ENCODE measurements at regions not wholly inside any gene's neighbourhood (a gene's known extent, or its start where the extent isn't known, plus 50 kb on each side); places are given as distances from the start of the nearest gene placed in this dataset.

DNA sequence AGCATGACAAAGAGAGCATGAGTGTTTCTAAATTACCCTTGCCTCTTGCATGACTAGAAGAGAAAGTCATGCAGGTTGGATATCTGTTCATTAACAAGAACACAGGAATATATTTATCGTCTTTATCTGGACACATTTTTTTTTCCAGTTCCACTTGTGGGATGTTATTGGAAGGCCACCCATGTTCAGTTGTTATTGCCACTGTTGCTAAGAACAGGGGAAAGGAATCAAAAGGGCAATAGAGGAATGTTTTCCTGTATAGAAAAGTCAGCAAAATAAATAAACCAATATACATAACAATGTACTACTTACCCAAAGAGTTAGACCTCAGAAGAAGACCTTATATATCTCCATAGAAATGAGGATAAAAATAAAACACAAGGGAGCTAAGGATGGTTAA lies 270.1 kb downstream of the QDPR start:
- no peaks in the 10 kb centered on the region for H3K4me1 ChIP-seq
- intact Hi-C loops (cut with DNase I; ENCODE audit: low total_unique reads) = no loop called here
- TF ChIP-seq POLR2A (IDR thresholded peaks at IDR 0.05) (no peak), POLR2AphosphoS5 (IDR thresholded peaks at IDR 0.05) (no peak), EP300 (IDR thresholded peaks at IDR 0.05) (no peak)
- TF ChIP-seq, protein P1, sequence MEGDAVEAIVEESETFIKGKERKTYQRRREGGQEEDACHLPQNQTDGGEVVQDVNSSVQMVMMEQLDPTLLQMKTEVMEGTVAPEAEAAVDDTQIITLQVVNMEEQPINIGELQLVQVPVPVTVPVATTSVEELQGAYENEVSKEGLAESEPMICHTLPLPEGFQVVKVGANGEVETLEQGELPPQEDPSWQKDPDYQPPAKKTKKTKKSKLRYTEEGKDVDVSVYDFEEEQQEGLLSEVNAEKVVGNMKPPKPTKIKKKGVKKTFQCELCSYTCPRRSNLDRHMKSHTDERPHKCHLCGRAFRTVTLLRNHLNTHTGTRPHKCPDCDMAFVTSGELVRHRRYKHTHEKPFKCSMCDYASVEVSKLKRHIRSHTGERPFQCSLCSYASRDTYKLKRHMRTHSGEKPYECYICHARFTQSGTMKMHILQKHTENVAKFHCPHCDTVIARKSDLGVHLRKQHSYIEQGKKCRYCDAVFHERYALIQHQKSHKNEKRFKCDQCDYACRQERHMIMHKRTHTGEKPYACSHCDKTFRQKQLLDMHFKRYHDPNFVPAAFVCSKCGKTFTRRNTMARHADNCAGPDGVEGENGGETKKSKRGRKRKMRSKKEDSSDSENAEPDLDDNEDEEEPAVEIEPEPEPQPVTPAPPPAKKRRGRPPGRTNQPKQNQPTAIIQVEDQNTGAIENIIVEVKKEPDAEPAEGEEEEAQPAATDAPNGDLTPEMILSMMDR (IDR thresholded peaks at IDR 0.05) = no peak
- H3K27ac ChIP-seq = no peak overlapping the region
- H3K4me3 ChIP-seq = no peak overlapping the region
- H3K36me3 ChIP-seq = no peaks in the 10 kb centered on the region
- no peak for DNase-seq
- no peaks in the 10 kb centered on the region for H3K9me3 ChIP-seq
- no peaks in the 10 kb centered on the region for H3K27me3 ChIP-seq
- WGBS, 5 donors = 68 to 83% (median 73%) methylated on average over 1 of the region's 1 CpG

DNA sequence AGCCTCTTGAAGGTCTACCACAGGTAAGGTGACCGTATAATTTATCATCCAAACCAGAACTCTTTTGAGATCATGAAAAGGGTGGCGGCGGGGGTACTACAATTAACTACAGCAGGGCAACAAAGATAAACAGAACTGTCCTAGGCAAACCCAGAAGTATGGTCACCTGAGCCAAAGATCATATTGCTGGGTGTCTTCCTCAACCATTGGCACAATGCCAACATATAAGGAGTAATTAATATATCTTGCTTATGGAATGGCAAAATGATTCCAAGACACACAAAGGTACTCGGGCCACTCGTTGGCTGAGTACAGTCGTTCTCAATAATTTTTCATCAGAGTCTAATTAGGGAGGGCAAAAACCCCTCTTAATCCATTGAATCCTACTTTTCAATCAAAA lies 273.3 kb downstream of the QDPR start:
- 91 to 96% (median 93%) methylated on average over 6 of the region's 6 CpGs for WGBS, 5 donors
- H3K4me1 ChIP-seq = no peaks in the 10 kb centered on the region
- H3K27me3 ChIP-seq = no peaks in the 10 kb centered on the region
- intact Hi-C loops (cut with DNase I; ENCODE audit: low total_unique reads) = no loop called here
- no peak for DNase-seq
- H3K4me3 ChIP-seq = no peak overlapping the region
- H3K36me3 ChIP-seq = no peaks in the 10 kb centered on the region
- H3K9me3 ChIP-seq = no peaks in the 10 kb centered on the region
- TF ChIP-seq EP300 (IDR thresholded peaks at IDR 0.05) (no peak), POLR2AphosphoS5 (IDR thresholded peaks at IDR 0.05) (no peak), POLR2A (IDR thresholded peaks at IDR 0.05) (no peak)
- TF ChIP-seq, protein P1 (IDR thresholded peaks at IDR 0.05) = no peak
- H3K27ac ChIP-seq = no peak overlapping the region

DNA sequence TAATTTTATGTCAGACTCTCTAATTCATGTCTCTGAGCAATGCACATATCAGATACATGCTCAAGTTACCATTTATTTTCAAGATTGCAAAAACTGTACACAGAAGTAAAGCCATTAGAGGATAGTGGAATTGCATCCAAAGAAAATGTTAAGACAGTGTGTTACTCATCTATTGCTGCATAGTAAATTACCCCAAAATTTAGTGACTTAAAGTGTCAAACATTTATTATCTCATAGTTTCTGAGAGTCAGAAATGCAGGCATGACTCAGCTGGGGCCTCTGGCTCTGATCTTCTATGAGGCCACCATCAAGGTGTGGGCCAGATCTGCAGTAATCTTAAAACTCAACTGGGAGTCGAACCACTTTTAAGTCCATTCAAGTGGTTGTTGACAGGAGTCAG lies 275.2 kb downstream of the QDPR start:
- Histone ChIP-seq H3K9me3 (no peaks in the 10 kb centered on the region), H3K27me3 (no peaks in the 10 kb centered on the region), H3K27ac (no peak overlapping the region), H3K4me3 (no peak overlapping the region), H3K36me3 (no peaks in the 10 kb centered on the region), H3K4me1 (peaks cover 4 to 13% (median 10%) of the 10 kb centered on the region in 4 donors)
- intact Hi-C loops (cut with DNase I; ENCODE audit: low total_unique reads) = no loop called here
- no peak for DNase-seq
- 64 to 89% (median 77%) methylated on average over 1 of the region's 1 CpG for WGBS, 5 donors
- TF ChIP-seq EP300 (IDR thresholded peaks at IDR 0.05) = no peak
- TF ChIP-seq POLR2AphosphoS5 (IDR thresholded peaks at IDR 0.05) = no peak
- TF ChIP-seq, protein P1 (IDR thresholded peaks at IDR 0.05) = no peak
- no peak for TF ChIP-seq POLR2A (IDR thresholded peaks at IDR 0.05)

DNA sequence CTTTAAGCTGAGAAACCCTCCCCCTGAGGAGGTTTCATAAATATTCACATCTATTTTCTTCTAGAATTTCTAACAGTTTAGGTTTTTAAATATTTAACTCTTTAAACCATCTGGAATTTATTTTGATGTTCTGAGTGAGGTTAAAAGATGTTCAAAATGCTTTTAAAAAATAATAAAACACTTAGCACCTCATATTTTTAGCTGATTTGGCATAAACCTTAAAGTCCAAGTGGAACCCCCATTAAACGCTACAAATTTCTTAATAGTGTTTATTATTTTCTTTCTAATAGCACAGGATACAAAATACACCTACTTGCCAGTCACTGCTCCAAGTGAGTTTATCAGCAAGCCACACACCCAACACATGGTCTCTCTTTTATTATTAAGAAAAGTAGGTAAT lies 277.2 kb downstream of the QDPR start:
- Histone ChIP-seq H3K27me3 (no peaks in the 10 kb centered on the region), H3K4me3 (no peak overlapping the region), H3K4me1 (peaks cover 4 to 15% (median 10%) of the 10 kb centered on the region in 4 donors), H3K36me3 (no peaks in the 10 kb centered on the region), H3K9me3 (no peaks in the 10 kb centered on the region), H3K27ac (no peak overlapping the region)
- no peak for DNase-seq
- no peak for TF ChIP-seq POLR2A (IDR thresholded peaks at IDR 0.05)
- TF ChIP-seq POLR2AphosphoS5 (IDR thresholded peaks at IDR 0.05) = no peak
- TF ChIP-seq, protein P1 (IDR thresholded peaks at IDR 0.05) = no peak
- no peak for TF ChIP-seq EP300 (IDR thresholded peaks at IDR 0.05)
- intact Hi-C loops (cut with DNase I; ENCODE audit: low total_unique reads) = no loop called here
- WGBS, 5 donors = 85 to 94% (median 91%) methylated on average over 1 of the region's 1 CpG

Data from stomach (tissue), 8 donors.